ENCODE measurements at regions not wholly inside any gene's neighbourhood (a gene's known extent, or its start where the extent isn't known, plus 50 kb on each side); places are given as distances from the start of the nearest gene placed in this dataset.

- no peak for DNase-seq (ENCODE audit: low spot score)
- Histone ChIP-seq H3K36me3 (replicated peaks in 1 of 2; ENCODE audit: control insufficient read depth in 1 of 2, insufficient read depth in 2 of 2, low read length in 2 of 2) (no peaks in the 10 kb centered on the region), H3K4me1 (ENCODE audit: insufficient read depth, low read length) (no peaks in the 10 kb centered on the region), H3K9ac (ENCODE audit: insufficient read depth, low read depth, low read length) (no peak overlapping the region), H3K27ac (ENCODE audit: extremely low read length, insufficient read depth, low read length) (no peak overlapping the region), H3K27me3 (ENCODE audit: control insufficient read depth in 1 of 2, insufficient read depth in 2 of 2, low read length in 2 of 2) (no peaks in the 10 kb centered on the region), H3K9me3 (ENCODE audit: low read length) (no peaks in the 10 kb centered on the region), H2AFZ (ENCODE audit: low read length) (no peak overlapping the region), H3K4me3 (replicated peaks in 1 of 3; ENCODE audit: insufficient read depth in 1 of 3, low read depth in 2 of 3, low read length in 3 of 3) (no peak overlapping the region), H3K4me2 (ENCODE audit: low read depth, low read length) (no peak overlapping the region), H4K20me1 (ENCODE audit: insufficient read depth, low read length) (no peaks in the 10 kb centered on the region), H3K79me2 (ENCODE audit: insufficient read depth, low read length) (no peaks in the 10 kb centered on the region)
- BruUV-seq (replicated peaks), result no TSS peak
- ChIA-PET POLR2A (no interaction called here), CTCF (ENCODE audit: low intra/inter-chr PET ratio, low total read pairs) (no interaction called here)
- in situ Hi-C loops (cut with HindIII; ENCODE audit: extremely low pct_ligation_motif_present, low pct_unique_long_range_greater_than_20kb) (no loop called here), intact Hi-C loops (cut with micrococcal nuclease; ENCODE audit: unreplicated experiment) (no loop called here)
- TF ChIP-seq SRY (CRISPR knock-in tag; IDR thresholded peaks at IDR 0.05), result no peak
- TF ChIP-seq ZNF558 (CRISPR knock-in tag; IDR thresholded peaks at IDR 0.05; ENCODE audit: borderline replicate concordance), result no peak
- FAIRE-seq, result no peak
- 40% methylated on average over 2 of the region's 2 CpGs for WGBS (ENCODE audit: low lambda C conversion rate)
- no peak for ATAC-seq
These were observed 2823.7 kb upstream of the PCDH20 start for GRCh38 chr13:64239372-64239771.

GRCh38 chr13:64234255-64234654 is 2818.6 kb upstream of the PCDH20 start:
- FAIRE-seq (no peak), ATAC-seq (no peak), DNase-seq (ENCODE audit: low spot score) (no peak)
- Histone ChIP-seq H4K20me1 (ENCODE audit: insufficient read depth, low read length) (no peaks in the 10 kb centered on the region), H3K79me2 (ENCODE audit: insufficient read depth, low read length) (no peaks in the 10 kb centered on the region), H2AFZ (ENCODE audit: low read length) (no peak overlapping the region), H3K27ac (ENCODE audit: extremely low read length, insufficient read depth, low read length) (no peak overlapping the region), H3K4me1 (ENCODE audit: insufficient read depth, low read length) (no peaks in the 10 kb centered on the region), H3K4me2 (ENCODE audit: low read depth, low read length) (no peak overlapping the region), H3K27me3 (ENCODE audit: control insufficient read depth in 1 of 2, insufficient read depth in 2 of 2, low read length in 2 of 2) (no peaks in the 10 kb centered on the region), H3K9ac (ENCODE audit: insufficient read depth, low read depth, low read length) (no peak overlapping the region), H3K4me3 (replicated peaks in 1 of 3; ENCODE audit: insufficient read depth in 1 of 3, low read depth in 2 of 3, low read length in 3 of 3) (no peak overlapping the region), H3K36me3 (replicated peaks in 1 of 2; ENCODE audit: control insufficient read depth in 1 of 2, insufficient read depth in 2 of 2, low read length in 2 of 2) (no peaks in the 10 kb centered on the region), H3K9me3 (ENCODE audit: low read length) (no peaks in the 10 kb centered on the region)
- intact Hi-C loops (cut with micrococcal nuclease; ENCODE audit: unreplicated experiment), result no loop called here
- in situ Hi-C loops (cut with HindIII; ENCODE audit: extremely low pct_ligation_motif_present, low pct_unique_long_range_greater_than_20kb), result no loop called here
- 48% methylated on average over 4 of the region's 4 CpGs for WGBS (ENCODE audit: low lambda C conversion rate)
- CTCF ChIA-PET (ENCODE audit: low intra/inter-chr PET ratio, low total read pairs), result no interaction called here
- POLR2A ChIA-PET, result no interaction called here
- TF ChIP-seq ZFAT (CRISPR knock-in tag; conservative IDR thresholded peaks at IDR 0.05), result no peak
- TF ChIP-seq ZKSCAN1 (IDR thresholded peaks at IDR 0.05; ENCODE audit: low read length), result no peak
- no peak for TF ChIP-seq ZSCAN21 (CRISPR knock-in tag; IDR thresholded peaks at IDR 0.05; ENCODE audit: borderline replicate concordance)
- TF ChIP-seq TFAP4 (IDR thresholded peaks at IDR 0.05; ENCODE audit: borderline replicate concordance, low read depth), result no peak
- TF ChIP-seq ZNF652 (CRISPR knock-in tag; IDR thresholded peaks at IDR 0.05; ENCODE audit: borderline replicate concordance, low read depth), result no peak
- no peak for TF ChIP-seq MAFF (IDR thresholded peaks at IDR 0.05; ENCODE audit: low read depth, low read length)
- no peak for TF ChIP-seq SRSF1 (optimal IDR thresholded peaks at IDR 0.05; ENCODE audit: low read depth, low read length)
- no peak for TF ChIP-seq ZNF513 (CRISPR knock-in tag; conservative IDR thresholded peaks at IDR 0.05)
- no peak for TF ChIP-seq ZNF331 (CRISPR knock-in tag; IDR thresholded peaks at IDR 0.05)
- TF ChIP-seq SIN3B (IDR thresholded peaks at IDR 0.05; ENCODE audit: low read length), result no peak
- no peak for TF ChIP-seq DMAP1 (CRISPR knock-in tag; IDR thresholded peaks at IDR 0.05)
- no peak for TF ChIP-seq ATAD3A (CRISPR knock-in tag; IDR thresholded peaks at IDR 0.05)
- no peak for TF ChIP-seq STAT6 (CRISPR knock-in tag; IDR thresholded peaks at IDR 0.05; ENCODE audit: borderline replicate concordance)
- no TSS peak for BruUV-seq (replicated peaks)
